SKM-1 treated with dmso at 0.1 percent for 144 hours (cell line): ENCODE measurements at regions not wholly inside any gene's neighbourhood (a gene's known extent, or its start where the extent isn't known, plus 50 kb on each side); places are given as distances from the start of the nearest gene placed in this dataset.

Source experiments
- DNase-seq: peaks from one replicate; lab custom pipeline; 2025; ENCODE audit not compliant: unreplicated experiment; lab: John Stamatoyannopoulos, UW

DNA sequence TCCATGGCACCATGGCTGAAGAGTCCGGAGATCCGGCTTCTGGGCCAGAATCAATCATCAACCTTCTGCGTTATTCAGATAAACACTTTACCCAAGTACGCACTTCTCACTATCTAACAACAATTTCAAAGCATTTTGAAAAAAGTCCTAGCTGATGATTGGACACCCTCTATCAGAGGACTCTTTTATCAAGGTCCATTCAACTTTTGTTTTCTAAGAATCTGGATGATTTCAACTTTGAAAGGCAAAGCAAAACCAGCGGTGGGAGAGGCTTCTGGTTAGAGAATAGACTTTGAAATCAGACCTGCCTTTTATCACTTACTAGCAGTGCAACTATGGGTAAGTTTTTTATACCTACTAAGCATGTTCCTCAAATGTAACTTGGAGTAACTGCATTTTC lies 293.6 kb upstream of the TNP1 start:
- DNase-seq = no peak

DNA sequence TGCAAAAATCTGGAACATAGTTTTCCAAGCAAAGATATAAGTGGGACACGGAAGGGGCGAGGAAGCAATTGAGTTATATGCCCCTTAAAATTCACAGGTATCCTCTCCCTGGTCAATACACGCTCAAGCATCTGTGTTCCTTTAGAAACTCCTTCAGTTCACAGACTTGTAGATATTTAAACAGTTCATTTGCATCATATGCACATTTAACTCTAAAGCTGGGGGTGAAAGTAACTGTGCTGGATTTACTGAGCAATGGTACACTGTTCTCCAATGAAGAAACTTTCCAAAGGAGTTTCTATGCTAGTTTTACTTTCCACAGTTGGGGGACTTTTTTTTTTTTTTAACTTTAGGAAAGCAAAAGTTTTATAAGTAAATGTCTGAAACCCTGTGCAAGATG lies 293.0 kb upstream of the TNP1 start:
- no peak for DNase-seq

- DNase-seq = no peak
Measured at GRCh38 chr2:217151509-217152206, 291.8 kb upstream of the TNP1 start.

DNA sequence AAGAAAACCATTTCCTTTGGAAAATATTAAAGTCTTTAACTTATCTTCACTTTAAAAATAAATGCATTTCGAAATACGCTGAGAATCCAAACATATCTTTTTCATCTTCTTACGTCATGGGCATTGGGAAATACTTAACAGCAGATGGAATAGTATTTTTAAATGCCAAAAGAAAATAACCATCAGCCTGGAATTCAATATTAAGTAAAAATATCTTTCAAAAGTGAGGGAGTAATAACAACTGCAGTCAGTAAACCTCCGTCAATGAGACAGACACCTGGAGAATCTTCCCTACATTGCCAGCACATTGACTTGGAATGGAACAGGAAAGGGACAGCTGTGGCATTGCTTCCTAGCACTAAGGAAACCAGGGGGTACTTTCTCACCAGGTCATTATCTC lies 290.4 kb upstream of the TNP1 start:
- DNase-seq = no peak

DNA sequence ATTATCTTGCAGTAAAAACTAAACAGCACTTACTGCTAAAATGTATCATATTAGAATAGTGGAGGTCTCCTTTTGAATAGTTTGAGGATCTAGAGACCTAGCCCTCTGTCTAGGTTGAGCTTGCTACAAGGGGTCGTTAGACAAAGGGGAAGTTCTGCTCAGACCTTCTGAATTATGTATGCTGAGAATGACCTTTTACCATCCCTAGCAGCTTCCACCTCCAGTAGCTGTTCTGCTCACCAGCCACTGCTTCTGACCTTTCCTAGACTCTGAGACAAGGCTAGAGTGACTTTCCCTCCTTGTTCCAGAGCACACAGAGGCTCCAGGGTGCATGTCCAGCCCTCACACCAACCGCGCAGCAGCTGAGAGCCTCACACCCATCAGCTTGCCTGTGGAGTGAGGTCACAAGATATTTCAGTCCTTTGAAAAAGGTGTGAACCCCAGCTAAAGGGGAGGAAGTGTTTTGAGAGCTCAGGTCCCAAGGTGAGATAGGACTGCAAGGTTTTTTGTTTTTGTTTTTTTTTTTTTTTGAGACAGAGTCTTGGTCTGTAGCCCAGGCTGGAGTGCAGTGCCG lies 289.3 kb upstream of the TNP1 start:
- DNase-seq = no peak

DNA sequence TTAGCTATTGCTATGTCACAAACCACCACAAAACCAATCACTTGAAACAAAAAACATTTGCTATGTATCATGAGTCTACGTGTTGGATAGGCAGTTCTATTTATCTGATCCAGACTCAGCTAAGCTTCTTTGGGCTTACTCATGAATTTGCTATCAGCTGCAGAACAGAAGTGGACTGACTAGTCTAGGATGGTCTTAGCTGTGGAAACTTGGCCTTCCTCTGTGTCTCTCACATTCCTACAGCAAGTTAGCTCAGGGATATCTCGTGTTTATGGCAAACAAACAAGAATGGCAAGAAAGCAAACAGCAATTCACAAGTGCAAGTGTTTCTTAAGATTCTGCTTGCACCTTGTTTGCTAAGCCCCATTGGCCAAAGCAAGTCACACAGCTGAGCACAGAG lies 288.0 kb upstream of the TNP1 start:
- DNase-seq = no peak

DNA sequence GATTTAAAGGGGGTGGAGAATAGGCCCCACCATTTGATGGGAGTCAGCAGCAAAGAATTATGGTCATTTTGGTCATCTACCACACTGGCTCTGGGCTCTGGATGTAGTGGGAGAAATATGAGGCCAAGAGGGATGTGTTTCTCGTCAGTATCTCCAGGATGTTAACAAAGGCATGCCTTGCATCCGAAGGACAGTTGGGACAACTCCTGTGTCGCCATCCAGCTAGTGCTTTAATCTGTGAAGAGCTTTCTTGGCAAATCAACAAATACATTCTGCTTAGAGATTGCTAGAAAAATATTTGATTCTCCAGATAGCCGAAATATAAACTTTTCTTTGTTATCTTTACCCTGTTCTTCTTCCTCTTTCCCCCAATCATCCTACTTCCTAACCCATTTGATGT lies 287.1 kb upstream of the TNP1 start:
- DNase-seq = no peak

DNA sequence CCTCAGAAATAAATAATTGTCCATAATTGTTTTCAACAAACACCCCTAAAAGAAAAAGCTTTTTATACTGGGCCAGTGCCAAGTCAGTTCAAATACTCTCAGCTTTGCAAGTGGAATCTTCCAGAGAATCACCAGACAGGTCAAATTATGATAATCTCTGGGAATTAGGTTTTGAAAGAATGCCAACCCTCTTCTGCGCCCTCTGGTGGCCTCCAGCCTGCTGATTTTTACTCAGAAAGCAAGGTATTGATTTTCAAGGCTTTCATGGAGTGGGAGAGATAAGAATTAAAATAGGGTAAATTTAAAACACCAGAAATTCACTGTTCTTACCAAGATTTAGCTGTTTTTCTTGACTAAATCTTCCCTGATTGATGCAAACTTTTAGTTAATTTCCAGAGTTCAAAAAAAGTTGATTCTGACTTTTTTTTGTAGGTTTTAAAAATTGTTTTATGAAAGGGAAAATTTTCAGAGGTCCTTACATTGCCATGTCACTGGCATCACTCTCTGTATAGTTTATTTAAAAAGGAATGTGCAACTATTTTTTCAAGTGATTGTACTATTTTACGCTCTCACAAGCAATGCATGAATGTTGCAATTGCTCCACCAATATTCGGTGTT lies 282.9 kb upstream of the TNP1 start:
- peak; percentile 29 for DNase-seq

- no peak for DNase-seq
Measured at GRCh38 chr2:217138284-217138683, 278.4 kb upstream of the TNP1 start.

- DNase-seq = no peak
Measured at GRCh38 chr2:217127744-217128143, 267.9 kb upstream of the TNP1 start.

- DNase-seq = no peak
Measured at GRCh38 chr2:217125014-217125413, 265.1 kb upstream of the TNP1 start.

DNA sequence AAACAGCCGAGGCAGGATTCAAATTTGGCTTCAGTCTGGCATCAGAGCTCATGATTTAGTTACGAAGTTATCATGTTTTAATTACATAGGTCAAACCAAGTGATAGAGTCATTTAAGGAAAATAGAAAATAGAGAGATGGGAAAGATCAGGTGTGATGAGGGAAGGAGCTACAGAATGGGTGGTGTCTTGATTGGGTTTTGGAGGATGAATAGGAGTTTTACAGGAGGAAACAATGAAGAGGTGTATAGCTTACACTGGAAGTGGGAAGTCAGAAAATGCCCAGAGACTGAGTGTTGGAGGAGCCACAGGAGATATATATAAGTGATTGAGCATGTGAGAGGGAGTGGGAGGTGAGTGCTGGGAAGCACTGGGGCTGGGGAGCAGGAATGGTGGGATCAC lies 264.2 kb upstream of the TNP1 start:
- DNase-seq = no peak

- DNase-seq = no peak
Measured at GRCh38 chr2:217121565-217121964, 261.7 kb upstream of the TNP1 start.

DNA sequence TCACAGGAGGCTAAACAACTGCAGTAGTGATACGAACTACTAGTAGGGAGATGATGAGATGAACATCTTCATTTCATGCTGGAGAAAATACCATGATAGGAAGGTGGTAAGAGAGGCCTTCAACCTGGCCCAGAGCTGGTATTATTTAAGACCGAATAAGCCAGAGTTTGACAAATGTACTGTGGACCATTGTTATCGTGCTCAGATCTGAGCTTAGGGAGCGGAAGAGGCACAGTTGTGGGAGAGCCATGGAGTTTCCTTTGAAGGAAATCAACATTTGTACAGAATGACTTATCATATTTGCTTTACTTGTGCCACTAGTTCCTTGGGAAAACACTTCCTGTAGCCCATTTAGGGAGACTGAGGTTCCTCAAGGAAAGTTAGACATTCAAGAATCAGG lies 260.6 kb upstream of the TNP1 start:
- DNase-seq = no peak

- DNase-seq = no peak
Measured at GRCh38 chr2:217118559-217119284, 258.9 kb upstream of the TNP1 start.

DNA sequence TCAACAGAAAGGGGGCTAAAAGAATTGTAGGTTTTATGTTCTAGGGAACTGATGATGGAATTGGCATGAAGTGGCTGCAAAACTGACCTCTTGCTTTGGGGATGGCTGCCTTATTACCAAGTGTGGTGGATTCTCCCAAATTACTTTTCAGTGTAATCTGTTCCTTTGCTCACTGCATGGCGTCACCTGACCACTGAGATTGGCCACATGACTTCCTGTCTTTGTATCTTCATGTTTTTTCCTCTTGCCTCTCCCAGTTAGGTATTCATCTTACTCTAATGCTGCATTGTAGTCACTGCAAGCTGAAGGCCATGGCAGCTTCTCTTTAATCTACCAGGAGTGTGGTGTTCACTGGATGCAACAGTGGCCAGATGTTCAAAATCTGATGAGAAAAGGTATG lies 257.7 kb upstream of the TNP1 start:
- DNase-seq = no peak

DNA sequence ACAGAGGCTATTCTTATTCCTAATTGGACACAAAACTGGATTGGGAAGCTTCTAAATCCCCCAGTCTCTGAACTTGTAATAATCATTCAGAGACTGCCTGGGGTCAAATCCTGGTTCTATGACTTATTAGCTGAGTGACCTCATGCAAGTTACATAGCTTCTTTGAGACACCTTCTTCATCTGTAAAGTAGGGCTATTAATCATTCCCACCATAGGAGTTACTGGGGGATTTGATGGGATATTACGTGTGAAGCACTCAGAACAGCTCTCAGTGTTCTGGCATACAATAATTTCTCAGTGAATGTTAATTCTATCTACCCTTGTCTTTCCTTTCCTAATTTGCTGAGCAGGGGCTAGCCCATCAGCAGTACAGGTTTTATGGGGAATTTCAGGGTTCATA lies 256.7 kb upstream of the TNP1 start:
- no peak for DNase-seq

DNA sequence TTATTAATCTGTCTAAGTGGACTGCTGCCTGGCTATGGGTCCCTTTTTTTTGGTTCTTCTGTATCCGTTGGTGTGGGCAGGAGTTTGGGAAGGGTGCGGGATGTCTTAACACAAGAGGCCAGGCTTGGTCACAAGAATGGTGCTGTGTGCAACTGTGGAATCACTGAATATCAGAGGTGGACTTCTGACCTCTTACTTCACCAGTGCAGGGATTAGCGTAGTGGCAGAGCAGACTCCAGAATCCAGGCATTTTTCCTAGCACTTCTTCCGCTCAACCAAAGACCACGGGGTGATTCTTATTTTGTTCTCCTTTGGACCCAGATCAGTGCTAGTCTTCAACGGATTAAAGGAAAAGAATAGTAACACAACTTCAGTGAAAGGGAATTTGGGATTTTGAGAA lies 254.3 kb upstream of the TNP1 start:
- no peak for DNase-seq

GRCh38 chr2:217113491-217113890 lies 253.6 kb upstream of the TNP1 start:
- no peak for DNase-seq

DNA sequence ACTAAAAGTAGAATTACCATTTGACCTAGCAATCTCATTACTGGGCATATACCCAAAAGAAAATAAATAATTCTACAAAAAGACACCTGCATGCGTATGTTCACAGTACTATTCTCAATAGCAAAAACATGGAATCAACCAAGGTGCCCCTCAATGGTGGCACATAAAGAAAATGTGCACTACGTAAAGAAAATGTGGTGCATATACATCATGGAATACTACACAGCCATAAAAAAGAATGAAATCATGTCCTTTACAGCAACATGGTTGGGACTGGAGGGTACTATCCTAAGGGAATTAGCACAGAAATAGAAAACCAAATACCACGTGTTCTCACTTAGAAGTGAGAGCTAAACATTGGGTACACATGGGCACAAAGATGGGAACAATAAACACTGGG lies 250.7 kb upstream of the TNP1 start:
- DNase-seq = no peak

GRCh38 chr2:217108575-217109027 lies 248.7 kb upstream of the TNP1 start:
- DNase-seq = no peak

DNA sequence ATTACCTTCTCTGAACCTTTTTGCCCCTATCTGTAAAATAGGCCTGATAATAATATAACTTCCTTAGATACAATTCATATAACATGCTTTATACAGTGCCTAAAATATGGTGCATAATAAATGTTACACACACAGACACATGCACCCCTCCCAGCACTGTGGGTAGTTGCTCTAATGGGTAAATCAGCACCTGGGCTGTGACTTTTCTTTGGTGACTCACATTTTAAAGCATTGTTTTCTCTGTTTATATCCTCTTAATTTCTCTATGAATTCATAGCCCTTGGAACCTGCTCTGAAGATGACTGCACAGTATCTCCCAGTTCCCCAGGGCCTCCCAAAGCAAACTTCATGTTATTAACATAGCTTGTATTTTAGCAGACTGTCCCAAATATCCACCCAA lies 248.2 kb upstream of the TNP1 start:
- no peak for DNase-seq
